Mesenchymal stem cell (in vitro differentiated cells and primary cell): ENCODE measurements at regions not wholly inside any gene's neighbourhood (a gene's known extent, or its start where the extent isn't known, plus 50 kb on each side); places are given as distances from the start of the nearest gene placed in this dataset.

Experiments
- DNase-seq: peaks from one replicate; pipeline ENCODE4 v3.0.0-alpha.2; 2013
- H2AFZ ChIP-seq: one replicate; pipeline ENCODE4 v1.6.1; 2013; ENCODE audit warnings: low read depth, mild to moderate bottlenecking, control low read depth, inconsistent platforms, low read length, moderate library complexity
- H2AK5ac ChIP-seq: 2 replicates; pipeline ENCODE4 v1.6.1; 2013; ENCODE audit warnings: low read length, moderate library complexity, mild to moderate bottlenecking, inconsistent platforms; ENCODE audit not compliant: severe bottlenecking
- H2BK120ac ChIP-seq: one replicate; pipeline ENCODE4 v1.6.1; 2013; ENCODE audit warnings: low read depth, mild to moderate bottlenecking, inconsistent platforms, low read length, moderate library complexity
- H2BK12ac ChIP-seq, 2 experiments: one replicate each; pipeline ENCODE4 v1.6.1; 2013; ENCODE audit warnings: inconsistent platforms in 2 of 2, low read length in 2 of 2, mild to moderate bottlenecking in 2 of 2, moderate library complexity in 2 of 2, control low read depth in 1 of 2
- H2BK15ac ChIP-seq: one replicate; pipeline ENCODE4 v1.6.1; 2013; ENCODE audit warnings: mild to moderate bottlenecking, low read depth, inconsistent platforms; ENCODE audit not compliant: poor library complexity, severe bottlenecking
- H2BK5ac ChIP-seq: 2 replicates; pipeline ENCODE4 v1.6.1; 2013; ENCODE audit warnings: low read depth, mild to moderate bottlenecking, low read length, control low read depth, inconsistent platforms; ENCODE audit not compliant: poor library complexity, severe bottlenecking
- H3K14ac ChIP-seq, 2 experiments: one replicate each; pipeline ENCODE4 v1.6.1; 2013; ENCODE audit warnings: inconsistent platforms in 2 of 2, low read length in 2 of 2, control low read depth in 1 of 2, mild to moderate bottlenecking in 1 of 2, moderate library complexity in 1 of 2
- H3K18ac ChIP-seq, 2 experiments: one replicate each; pipeline ENCODE4 v1.6.1; 2013; ENCODE audit warnings: inconsistent platforms in 2 of 2, low read length in 2 of 2, control low read depth in 1 of 2, low read depth in 1 of 2, mild to moderate bottlenecking in 1 of 2
- H3K23ac ChIP-seq, 2 experiments: one replicate each; pipeline ENCODE4 v1.6.1; 2013; ENCODE audit warnings: inconsistent platforms in 2 of 2, low read length in 2 of 2, mild to moderate bottlenecking in 2 of 2, moderate library complexity in 2 of 2, control low read depth in 1 of 2
- H3K27ac ChIP-seq: 2 replicates; pipeline ENCODE4 v1.5.1; 2013; ENCODE audit warnings: mild to moderate bottlenecking, moderate library complexity, low read length, control low read depth, inconsistent platforms; ENCODE audit not compliant: poor library complexity, severe bottlenecking
- H3K27me3 ChIP-seq, 2 experiments: 2 replicates each; pipeline versions ENCODE4 v1.6.1 to v1.7.0; 2013; ENCODE audit warnings: low read length in 2 of 2, mild to moderate bottlenecking in 2 of 2, moderate library complexity in 2 of 2, control low read depth in 1 of 2, inconsistent platforms in 1 of 2; ENCODE audit not compliant: control insufficient read depth in 1 of 2, insufficient read depth in 1 of 2
- H3K36me3 ChIP-seq, 2 experiments: 2 replicates each; pipeline versions ENCODE4 v1.6.1 to v1.7.0; 2013; ENCODE audit warnings: low read length in 2 of 2, control low read depth in 1 of 2, inconsistent platforms in 1 of 2, low read depth in 1 of 2, mild to moderate bottlenecking in 1 of 2; ENCODE audit not compliant: insufficient read depth in 2 of 2, control insufficient read depth in 1 of 2
- H3K4ac ChIP-seq, 2 experiments: one replicate each; pipeline ENCODE4 v1.6.1; 2013; ENCODE audit warnings: inconsistent platforms in 2 of 2, low read length in 2 of 2, mild to moderate bottlenecking in 2 of 2, moderate library complexity in 2 of 2, control low read depth in 1 of 2, low read depth in 1 of 2
- H3K4me1 ChIP-seq: 2 replicates; pipeline ENCODE4 v1.6.1; 2013; ENCODE audit warnings: low read depth, low read length, control low read depth; ENCODE audit not compliant: control insufficient read depth, insufficient read depth
- H3K4me2 ChIP-seq: 2 replicates; pipeline ENCODE4 v1.6.1; 2013; ENCODE audit warnings: low read length, mild to moderate bottlenecking, inconsistent platforms; ENCODE audit not compliant: poor library complexity, severe bottlenecking
- H3K4me3 ChIP-seq, 2 experiments: 2 replicates each; pipeline versions ENCODE4 v1.5.1 to v1.7.0; 2013; ENCODE audit warnings: low read length in 2 of 2, mild to moderate bottlenecking in 2 of 2, control low read depth in 1 of 2, low read depth in 1 of 2; ENCODE audit not compliant: insufficient read depth in 1 of 2
- H3K79me1 ChIP-seq: replicated peaks from 2 replicates; pipeline ENCODE4 v1.6.1; 2013; ENCODE audit warnings: mild to moderate bottlenecking, control low read depth, low read length, inconsistent platforms; ENCODE audit not compliant: poor library complexity, severe bottlenecking
- H3K9ac ChIP-seq: 2 replicates; pipeline ENCODE4 v1.7.0; 2013; ENCODE audit warnings: mild to moderate bottlenecking, low read length, moderate library complexity
- H3K9me3 ChIP-seq: 2 replicates; pipeline ENCODE4 v1.7.0; 2013; ENCODE audit warnings: mild to moderate bottlenecking, low read length; ENCODE audit not compliant: control insufficient read depth
- H4K8ac ChIP-seq: one replicate; pipeline ENCODE4 v1.6.1; 2013; ENCODE audit warnings: inconsistent platforms, mild to moderate bottlenecking, low read length, moderate library complexity
- H4K91ac ChIP-seq: one replicate; pipeline ENCODE4 v1.6.1; 2013; ENCODE audit warnings: mild to moderate bottlenecking, low read length, inconsistent platforms
- WGBS: methylation state at CpG from one replicate; pipeline ENCODE4 v1.1.7; 2013; ENCODE audit warnings: mixed read lengths; 5-methylcytosine and 5-hydroxymethylcytosine counted together

GRCh38 chr17:71232801-71233559, 887.8 kb upstream of the SOX9 start:
- Histone ChIP-seq H3K14ac (no peak overlapping the region), H4K91ac (no peak overlapping the region), H4K8ac (no peak overlapping the region), H2AFZ (no peak overlapping the region), H3K9me3 (no peaks in the 10 kb centered on the region), H3K4me3 (no peak overlapping the region), H2BK15ac (no peak overlapping the region), H3K27me3 (no peaks in the 10 kb centered on the region), H3K4me1 (no peaks in the 10 kb centered on the region), H2BK5ac (no peak overlapping the region), H3K4ac (no peak overlapping the region), H3K27ac (no peak overlapping the region), H3K36me3 (no peaks in the 10 kb centered on the region), H2BK120ac (no peak overlapping the region), H3K9ac (no peak overlapping the region), H3K23ac (no peak overlapping the region), H3K4me2 (no peak overlapping the region), H3K18ac (no peak overlapping the region), H2BK12ac (no peak overlapping the region), H2AK5ac (no peak overlapping the region), H3K79me1 (no peaks in the 10 kb centered on the region)
- WGBS, result 95% methylated on average over 6 of the region's 9 CpGs
- peak; percentile 75 for DNase-seq

GRCh38 chr17:71234349-71234748, 886.5 kb upstream of the SOX9 start:
- H3K18ac ChIP-seq, result no peak overlapping the region
- H3K36me3 ChIP-seq, result no peaks in the 10 kb centered on the region
- 97% methylated on average over 7 of the region's 7 CpGs for WGBS

GRCh38 chr17:71237903-71238538, 882.8 kb upstream of the SOX9 start:
- H3K4ac ChIP-seq, result no peak overlapping the region
- H2BK120ac ChIP-seq, result no peak overlapping the region
- no peak overlapping the region for H3K14ac ChIP-seq
- H3K4me2 ChIP-seq, result no peak overlapping the region
- DNase-seq, result peak; percentile 54
- H3K9ac ChIP-seq, result peak overlapping the region; percentile 16
- H4K8ac ChIP-seq, result no peak overlapping the region
- no peak overlapping the region for H2AK5ac ChIP-seq
- H2BK5ac ChIP-seq, result no peak overlapping the region
- no peak overlapping the region for H4K91ac ChIP-seq
- no CpG with 5 or more reads among the region's 1 CpG for WGBS
- H2AFZ ChIP-seq, result no peak overlapping the region
- H3K79me1 ChIP-seq, result no peaks in the 10 kb centered on the region
- no peaks in the 10 kb centered on the region for H3K9me3 ChIP-seq
- no peak overlapping the region for H2BK15ac ChIP-seq
- no peak overlapping the region for H3K23ac ChIP-seq
- no peak overlapping the region for H3K27ac ChIP-seq
- H3K4me3 ChIP-seq, result no peak overlapping the region
- no peaks in the 10 kb centered on the region for H3K36me3 ChIP-seq
- no peak overlapping the region for H2BK12ac ChIP-seq
- H3K18ac ChIP-seq, result no peak overlapping the region
- H3K27me3 ChIP-seq, result no peaks in the 10 kb centered on the region
- H3K4me1 ChIP-seq, result no peaks in the 10 kb centered on the region

More at GRCh38 chr17:71234349-71234748, 886.5 kb upstream of the SOX9 start:
- no peak overlapping the region for H3K4ac ChIP-seq
- no peak overlapping the region for H3K23ac ChIP-seq
- H2BK5ac ChIP-seq, result no peak overlapping the region
- no peak overlapping the region for H2BK120ac ChIP-seq
- DNase-seq, result no peak
- H4K8ac ChIP-seq, result no peak overlapping the region
- no peak overlapping the region for H3K4me3 ChIP-seq
- no peak overlapping the region for H3K4me2 ChIP-seq
- no peaks in the 10 kb centered on the region for H3K4me1 ChIP-seq
- no peak overlapping the region for H3K14ac ChIP-seq
- H2BK12ac ChIP-seq, result no peak overlapping the region
- H3K9me3 ChIP-seq, result no peaks in the 10 kb centered on the region
- H3K27ac ChIP-seq, result no peak overlapping the region
- no peak overlapping the region for H4K91ac ChIP-seq
- no peaks in the 10 kb centered on the region for H3K27me3 ChIP-seq
- no peak overlapping the region for H2AK5ac ChIP-seq
- H2BK15ac ChIP-seq, result no peak overlapping the region
- H3K79me1 ChIP-seq, result no peaks in the 10 kb centered on the region
- H2AFZ ChIP-seq, result no peak overlapping the region
- no peak overlapping the region for H3K9ac ChIP-seq

- Histone ChIP-seq H2BK12ac (no peak overlapping the region), H3K79me1 (no peaks in the 10 kb centered on the region), H3K4ac (no peak overlapping the region), H2BK15ac (no peak overlapping the region), H2BK5ac (no peak overlapping the region), H3K36me3 (no peaks in the 10 kb centered on the region), H3K4me2 (no peak overlapping the region), H3K9ac (no peak overlapping the region), H2BK120ac (no peak overlapping the region), H3K27me3 (no peaks in the 10 kb centered on the region), H3K4me1 (no peaks in the 10 kb centered on the region), H3K27ac (no peak overlapping the region), H2AFZ (no peak overlapping the region), H2AK5ac (no peak overlapping the region), H4K8ac (no peak overlapping the region), H3K4me3 (no peak overlapping the region), H4K91ac (no peak overlapping the region), H3K14ac (no peak overlapping the region), H3K18ac (no peak overlapping the region), H3K9me3 (no peaks in the 10 kb centered on the region), H3K23ac (no peak overlapping the region)
- WGBS, result 89% methylated on average over 3 of the region's 4 CpGs
- DNase-seq, result no peak
Measured at GRCh38 chr17:71247441-71248015, 873.3 kb upstream of the SOX9 start.
